GM12872 (cell line): ENCODE measurements at regions not wholly inside any gene's neighbourhood (a gene's known extent, or its start where the extent isn't known, plus 50 kb on each side); places are given as distances from the start of the nearest gene placed in this dataset.

Experiments used
- CTCF ChIP-seq: IDR thresholded peaks from 3 replicates; pipeline ENCODE4 v1.5.1; 2011; ENCODE audit warnings: low read depth, mild to moderate bottlenecking, low read length, moderate library complexity; ENCODE audit not compliant: insufficient read depth

- no peak for TF ChIP-seq CTCF
These were observed 681.1 kb upstream of the AUTS2 start for GRCh38 chr7:68917041-68917651.

DNA sequence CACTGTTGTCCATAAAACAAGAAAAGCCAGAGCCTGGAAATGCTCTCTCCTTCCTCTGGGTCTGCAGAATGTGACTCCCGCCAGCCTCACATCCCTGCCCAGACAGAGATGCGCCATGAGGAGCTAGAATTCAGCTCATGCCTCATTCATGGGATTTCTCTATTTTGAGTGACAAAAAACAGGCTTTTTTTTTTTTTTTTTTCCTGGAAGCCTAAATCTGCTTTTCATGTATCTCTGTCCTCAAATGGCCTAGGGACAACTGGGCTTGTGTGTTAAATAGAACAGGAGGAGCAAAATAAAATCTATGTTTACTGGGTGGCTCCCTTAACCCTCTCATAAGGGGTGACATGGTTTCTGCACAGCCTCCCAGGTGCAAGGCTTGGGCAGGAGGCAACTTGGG, 679.7 kb upstream of the AUTS2 start:
- no peak for TF ChIP-seq CTCF

DNA sequence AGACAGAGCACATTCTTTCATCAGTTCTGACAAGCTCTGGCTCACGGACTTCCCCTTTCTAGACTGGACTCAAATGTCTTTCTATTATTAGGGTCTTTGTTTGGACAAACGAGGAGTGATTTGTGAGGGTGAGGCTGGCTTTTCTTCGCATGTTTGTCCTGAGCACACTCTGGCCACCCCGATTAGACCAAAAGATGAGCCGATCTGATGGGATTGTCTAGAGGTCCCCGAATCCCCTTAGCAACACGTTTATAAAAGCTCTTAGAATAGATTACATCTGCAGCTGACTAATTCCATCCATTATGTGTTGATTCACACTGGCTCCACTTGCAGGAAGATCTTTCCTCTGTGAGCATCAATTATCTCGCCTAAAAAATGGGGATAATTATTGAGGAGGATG, 675.4 kb upstream of the AUTS2 start:
- TF ChIP-seq CTCF = no peak

DNA sequence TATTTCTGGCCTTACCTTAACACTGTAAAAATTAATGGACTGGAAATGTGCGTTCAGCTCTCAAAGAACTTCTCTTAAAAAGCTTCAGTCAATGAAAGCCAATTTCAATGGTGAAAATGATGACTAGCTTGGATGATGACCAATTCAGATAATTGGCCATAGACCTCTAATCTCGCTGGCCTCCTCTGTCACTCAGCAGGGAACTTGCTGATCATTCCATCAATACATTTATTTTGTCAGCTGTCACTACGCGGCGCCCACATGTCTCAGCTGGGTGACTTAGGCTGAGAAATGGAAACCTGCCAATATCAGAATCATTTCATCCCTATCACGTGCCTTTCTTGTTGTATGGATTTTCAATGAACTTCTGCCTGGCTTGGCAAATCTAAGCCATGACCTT, 673.0 kb upstream of the AUTS2 start:
- TF ChIP-seq CTCF = no peak

GRCh38 chr7:68929781-68930261, 668.5 kb upstream of the AUTS2 start:
- TF ChIP-seq CTCF = no peak

DNA sequence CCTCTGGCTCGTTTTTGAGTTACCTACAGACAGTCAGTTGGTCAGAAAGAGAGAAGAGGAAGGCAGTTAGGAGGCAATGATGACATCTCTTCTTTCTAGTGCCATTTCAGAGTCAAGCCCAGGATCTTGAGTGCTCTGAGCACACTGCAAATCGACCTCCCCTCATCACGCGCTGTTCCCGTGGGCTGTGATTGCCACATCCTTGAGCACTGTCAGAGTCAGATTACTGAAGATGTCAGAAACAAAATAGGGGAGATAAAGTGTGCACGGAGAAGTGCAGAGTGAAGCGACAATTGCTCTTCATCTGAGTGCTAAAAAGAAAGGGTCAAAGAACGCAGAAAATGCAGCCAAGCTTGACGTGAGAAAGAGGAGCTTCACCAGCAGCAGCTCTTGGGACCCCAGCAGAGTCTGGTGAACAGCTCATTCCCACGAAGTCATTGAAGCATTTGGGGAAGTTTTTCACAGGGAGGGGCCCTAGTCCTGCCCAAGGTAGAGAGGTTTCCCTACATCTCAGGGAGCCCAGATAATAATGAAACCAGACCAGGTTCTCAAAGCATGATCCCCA, 661.7 kb upstream of the AUTS2 start:
- no peak for TF ChIP-seq CTCF

DNA sequence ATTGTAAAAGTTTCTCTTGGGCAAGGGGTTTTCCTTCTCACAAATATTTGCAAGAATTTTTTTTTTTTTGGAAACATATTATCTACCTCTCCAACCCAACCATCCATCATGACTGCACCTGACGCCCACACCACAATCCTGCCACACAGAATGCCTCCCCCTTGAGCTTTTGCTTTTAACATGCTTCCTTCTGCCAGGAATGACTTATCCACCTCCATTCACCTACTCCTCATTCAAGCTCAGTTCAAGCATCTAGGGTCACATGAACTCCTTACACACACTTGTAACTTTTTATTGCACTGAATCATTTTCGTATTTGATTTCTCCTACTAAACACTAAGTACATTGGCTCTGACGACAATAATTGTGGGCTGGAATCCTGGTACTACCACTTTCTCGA, 660.1 kb upstream of the AUTS2 start:
- no peak for TF ChIP-seq CTCF

- TF ChIP-seq CTCF = no peak
These were observed 654.5 kb upstream of the AUTS2 start for GRCh38 chr7:68943786-68944185.
